ENCODE measurements at regions not wholly inside any gene's neighbourhood (a gene's known extent, or its start where the extent isn't known, plus 50 kb on each side); places are given as distances from the start of the nearest gene placed in this dataset.

- Histone ChIP-seq H4K20me1 (ENCODE audit: low read length) (no peaks in the 10 kb centered on the region), H2AFZ (ENCODE audit: low read length) (no peak overlapping the region), H3K27ac (ENCODE audit: low read length) (no peak overlapping the region), H3K9me2 (replicated peaks; ENCODE audit: low read length) (no peaks in the 10 kb centered on the region), H3F3A (ENCODE audit: low read length, unreplicated experiment) (no peaks in the 10 kb centered on the region), H3K79me2 (ENCODE audit: low read length) (no peaks in the 10 kb centered on the region), H3K36me3 (ENCODE audit: low read depth, low read length) (no peaks in the 10 kb centered on the region), H3K4me2 (ENCODE audit: low read length) (no peak overlapping the region), H3K4me3 (ENCODE audit: low read length) (no peak overlapping the region), H3K9me3 (ENCODE audit: low read length) (no peaks in the 10 kb centered on the region), H3K9ac (ENCODE audit: low read length) (no peak overlapping the region), H3K4me1 (ENCODE audit: insufficient read depth, low read length) (no peaks in the 10 kb centered on the region), H3K27me3 (ENCODE audit: low read length) (no peaks in the 10 kb centered on the region)
- POLR2A ChIA-PET (ENCODE audit: unreplicated experiment): no interaction called here
- no TSS peak for BruUV-seq (replicated peaks)
- ATAC-seq (no peak), DNase-seq (no peak)
- CTCF ChIA-PET: no interaction called here
- intact Hi-C loops (cut with micrococcal nuclease): no loop called here
- no peak for TF ChIP-seq EZH2phosphoT487 (IDR thresholded peaks at IDR 0.05; ENCODE audit: borderline replicate concordance, low read length)
- TF ChIP-seq EZH2 (IDR thresholded peaks at IDR 0.05; ENCODE audit: low read length, unreplicated experiment): no peak
- no peak for TF ChIP-seq CTCF (conservative IDR thresholded peaks at IDR 0.05; ENCODE audit: low read depth, low read length)
These were observed 105.8 kb upstream of the PMFBP1 start for GRCh38 chr16:72277749-72278148.

GRCh38 chr16:72271699-72272240, 99.8 kb upstream of the PMFBP1 start:
- no peak overlapping the region for H3K9ac ChIP-seq (ENCODE audit: low read length)
- no peaks in the 10 kb centered on the region for H3K79me2 ChIP-seq (ENCODE audit: low read length)
- ChIA-PET CTCF (no interaction called here), POLR2A (ENCODE audit: unreplicated experiment) (no interaction called here)
- no peak for ATAC-seq
- no peaks in the 10 kb centered on the region for H3K27me3 ChIP-seq (ENCODE audit: low read length)
- no peak overlapping the region for H3K4me3 ChIP-seq (ENCODE audit: low read length)
- H3K4me2 ChIP-seq (ENCODE audit: low read length): no peak overlapping the region
- H4K20me1 ChIP-seq (ENCODE audit: low read length): no peaks in the 10 kb centered on the region
- H3K9me2 ChIP-seq (replicated peaks; ENCODE audit: low read length): no peaks in the 10 kb centered on the region
- no peak overlapping the region for H3K27ac ChIP-seq (ENCODE audit: low read length)
- no peaks in the 10 kb centered on the region for H3K9me3 ChIP-seq (ENCODE audit: low read length)
- no peaks in the 10 kb centered on the region for H3F3A ChIP-seq (ENCODE audit: low read length, unreplicated experiment)
- no peak overlapping the region for H2AFZ ChIP-seq (ENCODE audit: low read length)
- no peaks in the 10 kb centered on the region for H3K36me3 ChIP-seq (ENCODE audit: low read depth, low read length)
- no TSS peak for BruUV-seq (replicated peaks)
- intact Hi-C loops (cut with micrococcal nuclease): no loop called here
- no peak for DNase-seq
- TF ChIP-seq EZH2phosphoT487 (IDR thresholded peaks at IDR 0.05; ENCODE audit: borderline replicate concordance, low read length) (no peak), CTCF (conservative IDR thresholded peaks at IDR 0.05; ENCODE audit: low read depth, low read length) (no peak)
- H3K4me1 ChIP-seq (ENCODE audit: insufficient read depth, low read length): no peaks in the 10 kb centered on the region

GRCh38 chr16:72270531-72270930, 98.6 kb upstream of the PMFBP1 start:
- Histone ChIP-seq H3K27ac (ENCODE audit: low read length) (no peak overlapping the region), H3K9me3 (ENCODE audit: low read length) (no peaks in the 10 kb centered on the region), H3K27me3 (ENCODE audit: low read length) (no peaks in the 10 kb centered on the region), H3K4me3 (ENCODE audit: low read length) (no peak overlapping the region), H3F3A (ENCODE audit: low read length, unreplicated experiment) (no peaks in the 10 kb centered on the region), H3K36me3 (ENCODE audit: low read depth, low read length) (no peaks in the 10 kb centered on the region), H3K9ac (ENCODE audit: low read length) (no peak overlapping the region), H3K4me2 (ENCODE audit: low read length) (no peak overlapping the region), H3K4me1 (ENCODE audit: insufficient read depth, low read length) (no peaks in the 10 kb centered on the region), H4K20me1 (ENCODE audit: low read length) (no peaks in the 10 kb centered on the region), H3K9me2 (replicated peaks; ENCODE audit: low read length) (no peaks in the 10 kb centered on the region), H3K79me2 (ENCODE audit: low read length) (no peaks in the 10 kb centered on the region), H2AFZ (ENCODE audit: low read length) (no peak overlapping the region)
- DNase-seq: no peak
- intact Hi-C loops (cut with micrococcal nuclease): no loop called here
- BruUV-seq (replicated peaks): no TSS peak
- no peak for ATAC-seq
- ChIA-PET CTCF (no interaction called here), POLR2A (ENCODE audit: unreplicated experiment) (no interaction called here)
- no peak for TF ChIP-seq CTCF (conservative IDR thresholded peaks at IDR 0.05; ENCODE audit: low read depth, low read length)
- TF ChIP-seq EZH2phosphoT487 (IDR thresholded peaks at IDR 0.05; ENCODE audit: borderline replicate concordance, low read length): no peak
